Endothelial cell of umbilical vein (primary cell): ENCODE measurements at regions not wholly inside any gene's neighbourhood (a gene's known extent, or its start where the extent isn't known, plus 50 kb on each side); places are given as distances from the start of the nearest gene placed in this dataset.

Experiments
- BruUV-seq: library from RNA; stranded (reverse); fragments of 400-500 nt; replicated peaks from 2 replicates; lab custom pipeline; 2021; lab: Mats Ljungman, UMichigan
- CTCF ChIA-PET: fragments of 300-600, 350-600 bp; sonication (Branson Sonifier 250); formaldehyde crosslinking; loops from one replicate; lab custom pipeline; 2021; ENCODE audit warnings: antibody characterized with exemption, inconsistent platforms; lab: Charles Lee
- POLR2A ChIA-PET: fragments of 300-600, 350-600 bp; sonication (Branson Sonifier 250); formaldehyde crosslinking; loops from one replicate; lab custom pipeline; 2021; ENCODE audit warnings: antibody characterized with exemption, inconsistent platforms; lab: Charles Lee
- DNase-seq: peaks from one replicate; pipeline ENCODE4 v3.0.0-alpha.2; 2011; ENCODE audit warnings: low read depth, low spot score
- FAIRE-seq: peaks from 2 replicates; lab custom pipeline; 2011; peaks lifted over from hg19 to GRCh38; lab: Jason Lieb, UNC
- H2AFZ ChIP-seq: 2 replicates; pipeline ENCODE4 v1.6.0; 2012; ENCODE audit warnings: low read depth, low read length, control low read depth, inconsistent platforms
- H3K27ac ChIP-seq: 2 replicates; pipeline ENCODE4 v1.5.1; 2011; ENCODE audit warnings: low read depth, mild to moderate bottlenecking, control low read depth, low read length, moderate library complexity; ENCODE audit not compliant: insufficient read depth
- H3K27me3 ChIP-seq, 2 experiments: 2 replicates each; pipeline versions ENCODE4 v1.6.0 to v1.6.1; 2011; ENCODE audit warnings: low read length in 2 of 2, mixed read lengths in 1 of 2; ENCODE audit not compliant: control insufficient read depth in 2 of 2, insufficient read depth in 2 of 2
- H3K36me3 ChIP-seq, 2 experiments: 2 replicates in 1 of 2; 3 replicates in 1 of 2; pipeline ENCODE4 v1.5.1; 2011; ENCODE audit warnings: low read length in 2 of 2, mild to moderate bottlenecking in 1 of 2, moderate library complexity in 1 of 2; ENCODE audit not compliant: control insufficient read depth in 2 of 2, insufficient read depth in 2 of 2; ENCODE audit errors: extremely low read depth in 1 of 2
- H3K4me1 ChIP-seq: 3 replicates; pipeline ENCODE4 v1.5.1; 2011; ENCODE audit warnings: mild to moderate bottlenecking, low read length; ENCODE audit not compliant: control insufficient read depth, insufficient read depth; ENCODE audit errors: extremely low read depth
- H3K4me2 ChIP-seq: 2 replicates; pipeline ENCODE4 v1.6.1; 2011; ENCODE audit warnings: low read length, control low read depth, mixed read lengths; ENCODE audit not compliant: insufficient read depth
- H3K4me3 ChIP-seq, 3 experiments: fragments of 200-600 bp in 1 of 3; sonication (generic), shearing (Covaris generic) in 1 of 3; replicated peaks in 1 of 3; 2 replicates each; pipeline ENCODE4 v1.5.1; 2011 to 2016; ENCODE audit warnings: control low read depth in 3 of 3, low read length in 3 of 3, mild to moderate bottlenecking in 2 of 3, inconsistent platforms in 1 of 3, low read depth in 1 of 3, moderate library complexity in 1 of 3; ENCODE audit not compliant: insufficient read depth in 1 of 3
- H3K79me2 ChIP-seq: 2 replicates; pipeline ENCODE4 v1.6.0; 2012; ENCODE audit warnings: low read length, inconsistent platforms; ENCODE audit not compliant: control insufficient read depth, insufficient read depth
- H3K9ac ChIP-seq: replicated peaks from 2 replicates; pipeline ENCODE3; 2011; ENCODE audit warnings: low read length, control low read depth; ENCODE audit not compliant: insufficient read depth; ENCODE audit errors: extremely low read depth
- H3K9me1 ChIP-seq: replicated peaks from 3 replicates; pipeline ENCODE4 v1.6.0; 2011; ENCODE audit warnings: mild to moderate bottlenecking, low read length; ENCODE audit not compliant: control insufficient read depth, insufficient read depth; ENCODE audit errors: extremely low read depth
- H3K9me3 ChIP-seq: replicated peaks from 2 replicates; pipeline ENCODE4 v1.5.1; 2012; ENCODE audit warnings: low read length, inconsistent platforms; ENCODE audit not compliant: control insufficient read depth, insufficient read depth
- H4K20me1 ChIP-seq: replicated peaks from 2 replicates; pipeline ENCODE3; 2011; ENCODE audit warnings: mild to moderate bottlenecking, low read length; ENCODE audit not compliant: control insufficient read depth, insufficient read depth; ENCODE audit errors: extremely low read depth
- EZH2 ChIP-seq: IDR thresholded peaks from 2 replicates; pipeline ENCODE4 v1.6.1; 2012; ENCODE audit warnings: borderline replicate concordance, low read depth, mild to moderate bottlenecking, moderate library complexity, low read length, inconsistent platforms; ENCODE audit not compliant: severe bottlenecking
- FOS ChIP-seq: IDR thresholded peaks from 2 replicates; pipeline ENCODE4 v1.6.1; 2011; ENCODE audit warnings: mild to moderate bottlenecking, low read length, moderate library complexity, borderline replicate concordance; ENCODE audit not compliant: insufficient read depth
- GATA2 ChIP-seq: IDR thresholded peaks from 2 replicates; pipeline ENCODE4 v1.7.0; 2011; ENCODE audit warnings: low read depth, mild to moderate bottlenecking, moderate library complexity, mixed read lengths, low read length; ENCODE audit not compliant: insufficient read length, insufficient read depth
- JUN ChIP-seq: IDR thresholded peaks from 2 replicates; pipeline ENCODE4 v1.6.1; 2011; ENCODE audit warnings: borderline replicate concordance, low read depth; ENCODE audit not compliant: insufficient read length, insufficient read depth
- MYC ChIP-seq: IDR thresholded peaks from one replicate; pipeline ENCODE4 v1.6.1; 2011; ENCODE audit warnings: mild to moderate bottlenecking, low read depth, low read length
- POLR2A ChIP-seq: IDR thresholded peaks from 2 replicates; pipeline ENCODE4 v1.6.1; 2012; ENCODE audit warnings: low read depth, mild to moderate bottlenecking, control low read depth, low read length
- POLR2AphosphoS5 ChIP-seq: IDR thresholded peaks from 2 replicates; pipeline ENCODE4 v1.6.1; 2012; ENCODE audit warnings: low read depth, mild to moderate bottlenecking, control low read depth, low read length, moderate library complexity; ENCODE audit not compliant: insufficient read depth
- dilution Hi-C: fragments of 300-500 bp; cut with MboI; formaldehyde crosslinking; loops from one replicate; pipeline ENCODE4 v1.15.0; 2019; ENCODE audit warnings: low sequenced_read_pairs; ENCODE audit not compliant: extremely low pct_ligation_motif_present
- intact Hi-C: fragments of 100-400 bp; cut with micrococcal nuclease; formaldehyde crosslinking; loops from one replicate; pipeline ENCODE4 v1.10.0; 2022
- TF ChIP-seq, protein P1 (sequence below), 2 donors: IDR thresholded peaks; 1 replicate in 1 of 2; 2 replicates in 1 of 2; pipeline ENCODE4 v1.5.1; 2011; ENCODE audit warnings: low read length in 2 of 2, mild to moderate bottlenecking in 2 of 2, moderate library complexity in 2 of 2, control low read depth in 1 of 2, inconsistent platforms in 1 of 2, low read depth in 1 of 2; ENCODE audit not compliant: insufficient read depth in 1 of 2; ENCODE audit errors: extremely low read depth in 1 of 2
- TF ChIP-seq, protein P2 (sequence below): IDR thresholded peaks from 2 replicates; pipeline ENCODE4 v1.6.1; 2011; ENCODE audit not compliant: insufficient read depth, insufficient read length

DNA sequence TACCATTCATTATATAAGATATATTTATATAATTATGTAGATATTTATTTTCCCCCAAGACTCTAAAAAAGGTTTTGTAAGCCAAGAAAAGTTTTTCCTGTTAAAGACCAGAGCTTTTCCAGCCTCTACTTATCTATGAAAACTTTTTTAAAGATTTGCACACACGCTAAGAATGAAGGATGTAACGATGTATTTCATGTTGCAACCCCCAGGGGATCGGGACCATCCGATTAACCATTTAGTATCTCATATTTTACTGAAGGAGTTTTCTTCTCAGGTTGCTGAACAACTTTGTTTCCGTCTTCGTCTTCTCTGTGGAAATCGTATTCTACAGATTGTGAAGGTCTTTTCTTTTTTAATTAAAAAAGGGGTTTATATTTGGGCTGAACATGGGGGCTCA, 70.0 kb upstream of the SASH1 start:
- CTCF ChIA-PET = interaction anchor here (1.3 to 2.4 kb wide), 4 partner anchors 20 to 95 kb away, joined by 4 to 8 read pairs (median 6); no protein-coding TSS in a partner anchor
- H3K27ac ChIP-seq = peak overlapping the region; percentile 93
- H3K27me3 ChIP-seq = no peaks in the 10 kb centered on the region
- H2AFZ ChIP-seq = no peak overlapping the region
- DNase-seq = no peak
- H3K4me2 ChIP-seq = peak overlapping the region; percentile 86
- H3K9ac ChIP-seq = no peak overlapping the region
- no peaks in the 10 kb centered on the region for H3K79me2 ChIP-seq
- POLR2A ChIA-PET = no interaction called here
- no peaks in the 10 kb centered on the region for H3K9me3 ChIP-seq
- H3K4me1 ChIP-seq = peaks cover 44% of the 10 kb centered on the region
- no peaks in the 10 kb centered on the region for H3K9me1 ChIP-seq
- TF ChIP-seq, protein P1, sequence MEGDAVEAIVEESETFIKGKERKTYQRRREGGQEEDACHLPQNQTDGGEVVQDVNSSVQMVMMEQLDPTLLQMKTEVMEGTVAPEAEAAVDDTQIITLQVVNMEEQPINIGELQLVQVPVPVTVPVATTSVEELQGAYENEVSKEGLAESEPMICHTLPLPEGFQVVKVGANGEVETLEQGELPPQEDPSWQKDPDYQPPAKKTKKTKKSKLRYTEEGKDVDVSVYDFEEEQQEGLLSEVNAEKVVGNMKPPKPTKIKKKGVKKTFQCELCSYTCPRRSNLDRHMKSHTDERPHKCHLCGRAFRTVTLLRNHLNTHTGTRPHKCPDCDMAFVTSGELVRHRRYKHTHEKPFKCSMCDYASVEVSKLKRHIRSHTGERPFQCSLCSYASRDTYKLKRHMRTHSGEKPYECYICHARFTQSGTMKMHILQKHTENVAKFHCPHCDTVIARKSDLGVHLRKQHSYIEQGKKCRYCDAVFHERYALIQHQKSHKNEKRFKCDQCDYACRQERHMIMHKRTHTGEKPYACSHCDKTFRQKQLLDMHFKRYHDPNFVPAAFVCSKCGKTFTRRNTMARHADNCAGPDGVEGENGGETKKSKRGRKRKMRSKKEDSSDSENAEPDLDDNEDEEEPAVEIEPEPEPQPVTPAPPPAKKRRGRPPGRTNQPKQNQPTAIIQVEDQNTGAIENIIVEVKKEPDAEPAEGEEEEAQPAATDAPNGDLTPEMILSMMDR (IDR thresholded peaks at IDR 0.05; ENCODE audit: extremely low read depth in 1 of 2, insufficient read depth in 1 of 2, low read depth in 1 of 2, low read length in 2 of 2) = no peak
- TF ChIP-seq POLR2AphosphoS5 (no peak), EZH2 (no peak), GATA2 (no peak), MYC (no peak), JUN (no peak), POLR2A (no peak), FOS (no peak)
- TF ChIP-seq, protein P2, sequence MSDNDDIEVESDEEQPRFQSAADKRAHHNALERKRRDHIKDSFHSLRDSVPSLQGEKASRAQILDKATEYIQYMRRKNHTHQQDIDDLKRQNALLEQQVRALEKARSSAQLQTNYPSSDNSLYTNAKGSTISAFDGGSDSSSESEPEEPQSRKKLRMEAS = no peak
- H4K20me1 ChIP-seq = no peaks in the 10 kb centered on the region
- intact Hi-C loops (loop anchor here (1.0 kb wide), 1 partner anchor 71 kb away; no protein-coding TSS in a partner anchor), dilution Hi-C loops (no loop called here)
- BruUV-seq = TSS peak; percentile 76
- H3K4me3 ChIP-seq = no peak overlapping the region
- H3K36me3 ChIP-seq = no peaks in the 10 kb centered on the region
- no peak for FAIRE-seq
